C4-2B (cell line): ENCODE measurements at regions not wholly inside any gene's neighbourhood (a gene's known extent, or its start where the extent isn't known, plus 50 kb on each side); places are given as distances from the start of the nearest gene placed in this dataset.

Experiments
- ZFX ChIP-seq: fragments of 450-650 bp; IDR thresholded peaks from 2 replicates; pipeline ENCODE4 v1.6.1; 2017
- TF ChIP-seq, protein P1 (sequence below): fragments of 450-650 bp; conservative IDR thresholded peaks from 2 replicates; pipeline ENCODE4 v1.5.1; 2017; ENCODE audit warnings: mild to moderate bottlenecking

DNA sequence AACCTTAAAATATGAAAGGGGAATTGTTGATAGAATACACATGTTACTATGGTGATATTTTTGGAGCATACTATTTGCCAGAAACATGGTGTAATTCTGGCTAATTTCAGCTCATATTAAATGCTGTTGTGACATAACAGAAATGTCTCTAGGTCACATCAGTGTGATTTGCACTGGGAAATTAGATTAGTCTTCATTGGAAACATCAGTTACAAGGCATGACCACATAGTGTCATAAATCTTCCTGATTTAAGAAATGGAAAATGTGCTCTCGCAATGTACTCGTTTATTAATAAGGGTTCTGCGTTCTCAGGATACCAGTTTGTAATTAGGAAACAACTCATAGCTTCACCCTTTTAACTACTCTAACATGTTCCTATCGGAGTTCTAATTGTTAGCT lies 72.9 kb upstream of the GYPA start:
- TF ChIP-seq, protein P1, sequence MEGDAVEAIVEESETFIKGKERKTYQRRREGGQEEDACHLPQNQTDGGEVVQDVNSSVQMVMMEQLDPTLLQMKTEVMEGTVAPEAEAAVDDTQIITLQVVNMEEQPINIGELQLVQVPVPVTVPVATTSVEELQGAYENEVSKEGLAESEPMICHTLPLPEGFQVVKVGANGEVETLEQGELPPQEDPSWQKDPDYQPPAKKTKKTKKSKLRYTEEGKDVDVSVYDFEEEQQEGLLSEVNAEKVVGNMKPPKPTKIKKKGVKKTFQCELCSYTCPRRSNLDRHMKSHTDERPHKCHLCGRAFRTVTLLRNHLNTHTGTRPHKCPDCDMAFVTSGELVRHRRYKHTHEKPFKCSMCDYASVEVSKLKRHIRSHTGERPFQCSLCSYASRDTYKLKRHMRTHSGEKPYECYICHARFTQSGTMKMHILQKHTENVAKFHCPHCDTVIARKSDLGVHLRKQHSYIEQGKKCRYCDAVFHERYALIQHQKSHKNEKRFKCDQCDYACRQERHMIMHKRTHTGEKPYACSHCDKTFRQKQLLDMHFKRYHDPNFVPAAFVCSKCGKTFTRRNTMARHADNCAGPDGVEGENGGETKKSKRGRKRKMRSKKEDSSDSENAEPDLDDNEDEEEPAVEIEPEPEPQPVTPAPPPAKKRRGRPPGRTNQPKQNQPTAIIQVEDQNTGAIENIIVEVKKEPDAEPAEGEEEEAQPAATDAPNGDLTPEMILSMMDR = no peak
- TF ChIP-seq ZFX = no peak
